ENCODE measurements at regions not wholly inside any gene's neighbourhood (a gene's known extent, or its start where the extent isn't known, plus 50 kb on each side); places are given as distances from the start of the nearest gene placed in this dataset.

GRCh38 chr5:6243706-6244338 lies 134.5 kb downstream of the MED10 start:
- TF ChIP-seq, protein P1, sequence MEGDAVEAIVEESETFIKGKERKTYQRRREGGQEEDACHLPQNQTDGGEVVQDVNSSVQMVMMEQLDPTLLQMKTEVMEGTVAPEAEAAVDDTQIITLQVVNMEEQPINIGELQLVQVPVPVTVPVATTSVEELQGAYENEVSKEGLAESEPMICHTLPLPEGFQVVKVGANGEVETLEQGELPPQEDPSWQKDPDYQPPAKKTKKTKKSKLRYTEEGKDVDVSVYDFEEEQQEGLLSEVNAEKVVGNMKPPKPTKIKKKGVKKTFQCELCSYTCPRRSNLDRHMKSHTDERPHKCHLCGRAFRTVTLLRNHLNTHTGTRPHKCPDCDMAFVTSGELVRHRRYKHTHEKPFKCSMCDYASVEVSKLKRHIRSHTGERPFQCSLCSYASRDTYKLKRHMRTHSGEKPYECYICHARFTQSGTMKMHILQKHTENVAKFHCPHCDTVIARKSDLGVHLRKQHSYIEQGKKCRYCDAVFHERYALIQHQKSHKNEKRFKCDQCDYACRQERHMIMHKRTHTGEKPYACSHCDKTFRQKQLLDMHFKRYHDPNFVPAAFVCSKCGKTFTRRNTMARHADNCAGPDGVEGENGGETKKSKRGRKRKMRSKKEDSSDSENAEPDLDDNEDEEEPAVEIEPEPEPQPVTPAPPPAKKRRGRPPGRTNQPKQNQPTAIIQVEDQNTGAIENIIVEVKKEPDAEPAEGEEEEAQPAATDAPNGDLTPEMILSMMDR (IDR thresholded peaks at IDR 0.05; ENCODE audit: insufficient read depth, low read depth, low read length) = no peak
- TF ChIP-seq EZH2 (IDR thresholded peaks at IDR 0.05; ENCODE audit: insufficient read depth, low read length) = no peak
